SK-N-DZ (cell line): ENCODE measurements at regions not wholly inside any gene's neighbourhood (a gene's known extent, or its start where the extent isn't known, plus 50 kb on each side); places are given as distances from the start of the nearest gene placed in this dataset.

Experiments
- DNase-seq: peaks from one replicate; pipeline ENCODE4 v3.0.0-alpha.2; 2015; ENCODE audit warnings: low spot score

DNA sequence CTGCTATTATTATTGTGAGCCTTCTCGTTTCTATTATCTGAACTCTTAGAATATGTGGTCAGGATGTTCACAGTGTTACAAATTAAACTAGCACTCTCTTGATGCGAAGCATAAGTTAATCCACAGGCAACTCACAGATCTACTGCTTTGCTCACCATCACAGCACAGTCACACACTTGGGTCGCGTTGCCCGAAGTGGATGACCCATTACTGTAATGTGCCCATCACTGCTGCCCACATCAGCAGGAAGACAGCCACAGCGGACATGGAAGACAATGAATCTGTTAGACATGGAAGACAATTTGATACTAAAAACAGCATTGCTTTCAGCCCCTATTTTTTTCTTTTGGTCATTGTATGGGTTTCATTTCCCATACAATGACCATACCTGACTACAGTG lies 216.4 kb upstream of the B3GAT1 start:
- DNase-seq: no peak

DNA sequence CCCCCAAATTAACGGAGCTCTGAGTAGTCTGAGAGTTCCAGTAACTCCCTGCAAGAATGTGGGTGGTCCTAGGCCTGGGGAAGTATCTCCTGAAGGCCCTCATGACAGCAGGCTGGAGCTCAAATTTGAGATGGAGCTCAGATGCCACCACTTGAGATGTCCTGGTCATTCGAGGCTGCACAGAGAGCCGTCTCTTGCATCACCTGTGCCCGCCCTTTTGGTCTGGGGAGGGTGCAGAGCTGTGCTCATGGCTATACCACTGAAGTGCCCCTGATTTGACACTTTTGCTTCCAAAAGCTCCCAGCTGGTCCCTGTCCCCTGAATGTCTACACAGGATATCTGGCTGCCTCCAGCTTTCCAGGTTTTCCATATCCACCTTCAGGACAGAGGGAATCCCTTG lies 214.0 kb upstream of the B3GAT1 start:
- no peak for DNase-seq

DNA sequence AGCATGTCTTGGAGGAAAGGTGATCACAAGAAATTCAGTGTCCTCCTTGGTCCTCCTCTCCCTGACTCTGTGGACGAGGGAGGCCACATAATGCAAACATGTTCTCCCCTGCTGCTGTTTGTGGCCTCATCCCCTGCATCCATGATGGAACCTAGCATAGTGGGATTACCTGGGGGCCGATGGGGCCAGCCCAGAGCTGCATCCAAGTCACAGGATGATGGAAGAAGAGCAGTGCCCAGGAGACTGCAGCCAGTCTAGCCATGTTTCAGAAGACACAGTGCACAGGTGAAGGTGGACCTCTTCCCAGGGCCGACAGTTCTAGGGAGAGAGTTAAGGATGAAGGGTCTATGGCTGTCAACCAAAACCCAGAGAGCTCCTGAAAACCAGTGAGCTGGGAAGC lies 213.6 kb upstream of the B3GAT1 start:
- no peak for DNase-seq

DNA sequence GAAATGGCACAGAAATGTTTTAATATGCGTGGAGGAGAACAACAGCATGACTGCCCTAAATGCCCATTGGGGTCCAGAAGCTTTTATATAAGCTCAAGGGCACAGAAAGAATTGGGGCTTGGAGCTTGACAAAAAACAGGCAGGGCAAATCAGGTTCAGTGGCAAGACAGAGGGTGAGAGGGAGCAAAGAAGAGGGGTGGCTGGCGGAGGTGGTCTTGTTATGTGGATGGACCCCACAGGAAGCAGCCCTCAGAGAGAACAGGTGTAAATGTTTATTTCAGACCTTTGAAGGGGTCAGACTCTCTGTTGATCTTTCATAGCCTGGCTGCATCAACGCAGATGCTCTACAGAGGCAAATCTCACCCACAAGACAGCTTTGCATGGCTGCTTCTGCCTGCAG lies 213.1 kb upstream of the B3GAT1 start:
- no peak for DNase-seq

DNA sequence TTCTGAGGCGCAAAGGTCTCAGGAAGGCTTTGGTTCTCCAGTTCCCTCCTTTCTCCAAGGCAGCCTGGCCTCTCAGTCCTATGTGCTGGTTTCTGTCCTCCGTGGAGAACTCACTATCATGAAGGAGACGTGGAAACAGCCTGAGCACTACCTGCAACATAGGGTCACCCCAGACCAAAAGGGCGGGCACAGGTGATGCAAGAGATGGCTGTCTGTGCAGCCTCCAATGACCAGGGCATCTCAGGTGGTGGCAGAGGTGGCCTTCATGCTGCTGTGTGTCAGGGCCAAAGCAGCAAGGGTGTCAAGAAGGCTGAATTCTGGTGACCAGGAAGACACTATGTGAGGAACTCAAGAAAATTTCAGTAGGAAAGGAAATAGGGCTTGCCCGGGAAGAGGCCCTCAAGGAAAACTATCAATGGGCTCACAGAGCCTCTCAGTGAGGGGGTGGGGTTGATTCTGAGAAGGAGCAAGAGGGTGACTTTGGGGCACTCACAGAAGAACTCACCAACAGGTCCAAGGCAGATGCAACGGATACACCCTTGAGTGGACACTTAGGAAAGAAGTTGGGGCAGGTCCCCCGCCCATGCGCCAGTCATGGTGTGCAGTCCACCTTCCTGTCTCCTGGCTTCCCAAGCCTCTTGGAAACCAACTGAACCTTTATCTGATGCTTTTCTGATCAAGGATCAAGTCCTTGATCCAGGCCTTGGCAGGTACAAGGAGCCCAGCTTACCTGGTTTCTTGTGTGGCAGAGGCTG lies 212.3 kb upstream of the B3GAT1 start:
- DNase-seq: no peak

DNA sequence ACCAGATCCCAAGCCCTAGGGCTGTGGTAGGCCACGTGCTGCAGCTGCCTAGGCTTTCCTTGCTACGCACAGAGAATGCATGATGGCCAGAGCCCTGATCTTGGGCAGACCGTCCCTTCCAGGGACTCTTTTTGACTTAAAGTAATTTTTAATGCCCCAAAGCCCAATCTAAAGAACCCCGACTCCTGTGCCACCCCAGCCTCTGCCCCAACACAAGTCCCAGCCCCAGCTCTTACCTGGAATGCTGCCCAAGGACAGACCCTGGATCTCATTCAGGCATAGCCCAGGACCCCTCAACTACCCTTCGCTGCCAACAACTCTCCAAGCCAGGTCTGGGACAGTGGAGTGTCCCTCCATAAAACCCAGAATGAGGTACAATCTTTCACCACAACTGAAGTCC lies 211.7 kb upstream of the B3GAT1 start:
- DNase-seq: no peak

DNA sequence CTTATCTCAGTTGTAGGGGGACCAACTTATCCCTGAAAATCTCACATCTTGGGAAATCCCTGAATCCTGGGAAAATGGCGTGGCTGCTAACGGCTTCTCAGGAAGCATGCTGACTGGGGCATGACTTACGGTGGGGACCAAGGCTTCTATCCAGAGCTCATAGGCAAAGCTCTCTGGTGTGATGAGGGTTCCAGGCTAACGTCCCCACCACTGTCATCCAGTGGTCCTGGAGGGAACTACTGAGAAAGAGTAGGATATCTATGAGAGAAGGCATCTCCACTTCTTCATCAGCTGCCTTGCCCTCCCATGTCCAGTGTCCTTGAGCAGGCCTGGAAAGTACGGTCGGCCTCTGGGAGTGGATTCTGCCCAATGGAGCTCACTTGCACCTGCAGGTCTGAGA lies 210.4 kb upstream of the B3GAT1 start:
- no peak for DNase-seq

DNA sequence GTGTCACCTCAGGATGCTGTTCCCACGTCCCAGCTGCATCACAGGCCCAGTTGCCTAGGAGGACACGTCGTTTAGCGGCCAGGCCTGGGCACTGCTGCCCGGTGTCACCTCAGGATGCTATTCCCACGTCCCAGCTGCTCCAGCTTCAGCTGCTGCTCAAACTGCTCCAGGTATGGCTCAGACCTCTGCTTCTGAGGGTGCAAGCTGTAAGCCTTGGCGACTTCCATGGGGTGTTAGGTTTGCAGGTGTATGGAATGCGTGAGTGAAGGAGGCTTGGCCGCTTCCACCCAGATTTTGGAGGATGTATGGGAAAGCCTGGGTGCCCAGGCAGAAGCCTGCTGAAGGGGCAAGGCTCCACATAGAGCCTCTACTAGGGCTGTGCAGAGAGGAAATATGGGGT lies 205.3 kb upstream of the B3GAT1 start:
- DNase-seq: no peak

DNA sequence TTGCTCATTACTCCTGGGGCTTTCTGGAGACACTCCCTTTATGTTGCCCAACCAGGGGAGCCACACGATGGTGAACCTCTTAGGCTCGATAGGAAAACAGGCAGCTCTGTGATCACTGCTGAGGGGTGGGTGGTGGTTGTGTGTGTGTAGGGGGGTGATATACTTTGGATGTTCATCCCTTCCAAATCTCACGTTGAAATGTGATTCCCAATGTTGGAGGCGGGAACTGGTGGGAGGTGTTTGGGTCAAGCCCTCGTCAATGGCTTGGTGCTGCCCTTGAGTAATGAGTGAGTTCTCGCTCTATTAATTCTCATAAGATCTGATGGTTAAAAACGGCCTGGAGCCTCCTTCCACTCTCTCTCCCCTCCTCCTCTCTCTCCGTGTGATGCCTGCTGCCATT lies 204.0 kb upstream of the B3GAT1 start:
- no peak for DNase-seq

DNA sequence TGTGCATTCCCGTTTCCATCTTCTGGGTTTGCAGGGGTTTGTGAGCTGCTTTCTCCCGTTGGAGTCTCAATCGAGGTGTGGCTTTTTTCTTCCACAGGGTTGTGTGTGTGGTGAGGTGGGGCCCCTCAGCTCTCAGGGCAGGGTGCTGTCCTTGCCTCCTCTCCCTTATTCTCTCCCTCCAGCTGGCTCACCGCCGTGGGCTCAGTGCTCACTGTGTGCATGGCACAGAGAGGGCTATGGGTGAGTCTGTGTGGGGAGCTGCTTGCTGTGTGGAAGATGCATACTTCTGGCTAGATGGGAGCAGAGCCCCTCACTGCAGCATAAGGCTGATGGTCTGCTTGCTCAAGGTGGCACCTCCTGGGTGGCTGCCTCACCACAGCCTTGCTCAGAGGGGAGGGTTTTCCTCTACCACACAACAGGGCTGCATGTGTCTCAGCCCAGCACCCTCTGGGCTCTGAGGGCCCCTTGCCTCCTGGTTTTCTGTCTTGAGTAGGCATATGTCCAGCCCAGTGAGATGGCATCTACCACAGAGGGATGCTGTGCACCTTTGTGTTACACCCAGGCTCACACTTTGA lies 203.1 kb upstream of the B3GAT1 start:
- DNase-seq: no peak

DNA sequence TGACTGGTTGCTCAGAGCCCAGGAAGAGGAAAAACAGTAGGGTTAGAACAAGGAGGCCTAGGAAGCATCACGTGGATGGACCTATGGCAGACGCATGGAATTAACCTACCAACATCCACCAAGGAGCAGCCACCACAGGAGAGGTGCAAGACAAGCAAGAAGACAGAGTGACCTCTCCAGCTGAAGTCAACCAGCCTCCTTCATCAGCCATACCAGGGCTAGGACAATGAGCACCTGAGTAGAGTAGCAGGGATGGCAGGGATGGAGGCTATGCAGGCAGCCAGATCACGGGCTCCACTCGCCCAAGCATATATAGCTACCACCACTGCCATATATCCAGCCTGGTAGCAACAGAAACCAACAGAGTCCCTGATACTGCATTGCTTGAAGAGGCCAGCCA lies 202.1 kb upstream of the B3GAT1 start:
- DNase-seq: no peak

DNA sequence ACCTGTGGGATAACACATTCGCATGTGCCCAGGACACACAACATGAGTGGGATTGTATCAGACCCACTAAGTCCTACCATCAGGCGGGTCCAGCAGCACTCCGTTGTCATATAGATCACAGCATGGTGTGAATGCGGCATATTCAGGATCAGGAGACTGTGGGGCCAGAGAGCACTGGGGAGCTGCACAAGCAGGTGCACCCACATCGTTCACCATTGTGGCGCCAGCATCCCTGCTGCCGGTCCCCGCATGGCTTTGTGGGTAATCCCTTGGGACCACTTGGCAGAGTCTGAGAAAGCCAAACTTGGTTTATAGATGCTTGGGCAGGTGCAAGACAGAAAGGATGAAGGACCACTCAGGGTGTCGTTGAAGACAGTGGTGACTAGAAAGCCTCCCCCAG lies 201.6 kb upstream of the B3GAT1 start:
- no peak for DNase-seq

DNA sequence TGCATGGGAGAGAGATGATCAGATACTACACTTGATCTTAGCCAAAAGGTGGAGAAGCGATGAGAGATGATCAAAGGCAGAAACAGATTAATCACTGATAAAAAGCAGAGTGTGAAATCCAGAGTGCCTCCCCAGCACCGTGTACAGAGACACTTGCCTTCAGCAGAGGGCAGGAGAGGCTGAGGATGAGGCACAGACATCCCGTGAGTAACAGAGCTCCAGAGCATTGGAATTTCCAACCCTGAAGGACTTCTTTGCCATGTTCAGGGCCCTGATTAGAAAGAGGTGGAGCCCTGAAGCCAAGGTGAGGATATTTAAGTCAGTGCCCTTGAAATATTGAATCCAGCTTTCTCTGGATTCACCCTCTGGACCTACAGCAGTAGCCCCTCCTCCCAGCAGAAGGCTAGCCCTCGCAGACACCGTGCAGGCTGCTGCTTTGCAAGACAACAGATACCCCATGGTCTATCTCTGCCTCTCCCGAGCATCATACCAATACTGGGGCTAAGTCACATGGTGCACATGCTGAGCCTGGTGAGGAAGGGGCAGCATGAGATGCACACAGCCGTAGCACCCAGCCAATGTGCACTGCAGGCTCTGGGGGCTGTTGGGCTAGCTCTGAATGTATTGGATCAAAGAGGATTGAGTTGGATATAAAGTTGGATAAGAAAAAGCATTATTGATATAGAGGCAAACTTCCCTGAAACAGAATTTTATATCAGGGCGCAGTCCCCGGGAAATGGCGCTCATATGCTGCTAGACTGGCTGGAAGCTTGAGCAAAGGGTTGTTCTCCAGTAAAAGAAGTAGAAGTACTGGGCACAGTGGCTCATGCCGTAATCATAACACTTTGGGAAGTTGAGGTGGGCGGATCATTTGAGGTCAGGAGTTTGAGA lies 200.3 kb upstream of the B3GAT1 start:
- DNase-seq: no peak

DNA sequence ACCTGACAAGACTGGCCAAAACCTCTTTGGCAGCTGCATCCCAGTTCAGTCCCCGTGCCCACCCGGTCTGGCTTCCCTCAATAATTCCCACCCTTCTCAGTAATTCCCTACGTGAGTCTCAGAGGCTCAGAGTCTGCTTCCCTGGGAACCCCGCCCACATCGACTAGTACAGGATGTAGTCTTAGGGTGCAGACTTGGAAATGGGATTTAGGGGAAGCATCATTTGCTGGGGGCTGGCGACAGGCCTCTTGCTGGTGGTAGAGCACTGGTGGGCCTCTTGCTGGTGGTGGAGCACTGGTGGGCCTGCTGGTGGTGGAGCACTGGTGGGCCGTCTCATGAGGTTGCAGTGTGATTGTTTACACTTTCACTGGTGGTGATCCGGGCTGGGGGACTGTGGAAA lies 199.5 kb upstream of the B3GAT1 start:
- DNase-seq: no peak

DNA sequence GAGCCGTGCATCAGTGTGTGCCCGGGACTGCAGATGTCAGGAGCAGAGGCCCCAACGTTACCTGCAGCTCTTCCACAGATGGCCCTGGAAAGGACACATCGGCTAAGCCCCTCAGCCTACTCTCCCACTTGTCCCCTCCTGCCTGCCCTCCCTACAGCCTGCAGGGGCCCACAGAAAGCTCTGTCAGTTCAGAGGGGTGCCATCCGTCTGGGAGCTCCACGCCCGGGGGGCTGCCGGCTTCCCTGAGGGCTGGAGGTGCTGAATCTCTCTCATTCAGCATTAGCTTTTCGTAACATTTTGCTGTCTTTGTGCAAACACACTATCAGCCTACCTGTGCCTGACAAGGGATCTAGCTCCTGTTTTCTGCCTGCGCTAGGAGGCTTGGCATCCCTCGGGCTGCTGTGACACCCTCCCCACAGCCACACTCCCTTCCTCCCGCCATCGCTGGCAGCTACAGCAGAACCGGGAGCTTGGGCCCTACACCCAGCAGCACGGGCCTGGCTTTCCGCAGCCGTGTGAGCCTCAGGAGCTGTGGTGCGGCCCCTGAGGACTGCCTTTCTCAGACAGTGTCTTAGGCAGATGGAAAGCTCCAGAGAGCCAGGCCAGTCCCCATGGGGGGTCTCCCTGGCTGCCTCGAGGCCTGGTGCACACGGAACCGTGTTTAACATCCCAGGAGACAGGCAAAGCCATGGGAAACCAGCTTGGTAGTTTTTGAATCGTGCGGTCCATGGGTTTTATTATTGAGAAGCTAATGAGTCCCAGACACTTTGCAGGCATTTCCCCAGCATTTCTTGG lies 198.3 kb upstream of the B3GAT1 start:
- DNase-seq: no peak

DNA sequence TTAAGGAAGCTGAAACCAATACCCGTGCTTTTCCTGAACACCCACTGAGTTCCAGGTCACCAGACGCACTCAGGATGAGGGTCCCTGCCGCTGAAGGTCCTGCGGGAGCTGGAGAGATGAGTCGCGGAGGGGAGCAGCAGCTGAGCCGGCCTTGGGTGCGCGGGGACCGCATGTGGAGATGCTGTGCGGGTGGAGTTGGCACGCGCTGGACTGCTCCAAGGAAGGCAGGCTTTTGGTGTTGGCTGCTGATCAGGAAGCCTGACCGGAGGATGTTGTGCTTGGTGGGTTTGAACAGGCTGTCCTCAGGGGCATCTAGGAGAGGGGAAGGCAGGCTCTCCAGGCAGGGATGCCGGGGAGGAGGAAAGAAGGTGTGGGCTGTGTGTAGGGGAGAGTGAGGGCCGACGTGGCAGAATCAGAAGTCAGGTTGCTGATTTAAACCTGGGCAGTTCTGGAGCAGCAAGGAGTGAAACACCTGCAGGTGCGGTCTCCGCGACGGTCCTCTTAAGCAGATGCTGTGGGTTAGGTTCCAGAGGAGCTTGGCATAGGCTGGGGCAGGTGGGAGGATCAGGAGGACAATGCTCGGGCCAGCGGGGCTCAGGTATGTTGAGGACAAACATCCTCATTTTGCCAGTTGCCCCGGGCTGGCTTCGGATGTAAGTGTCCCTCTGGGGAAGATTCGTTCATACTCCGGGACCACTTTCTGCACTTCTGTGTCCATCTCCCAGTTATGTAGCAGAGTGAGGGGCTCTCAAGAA lies 197.5 kb upstream of the B3GAT1 start:
- DNase-seq: no peak

DNA sequence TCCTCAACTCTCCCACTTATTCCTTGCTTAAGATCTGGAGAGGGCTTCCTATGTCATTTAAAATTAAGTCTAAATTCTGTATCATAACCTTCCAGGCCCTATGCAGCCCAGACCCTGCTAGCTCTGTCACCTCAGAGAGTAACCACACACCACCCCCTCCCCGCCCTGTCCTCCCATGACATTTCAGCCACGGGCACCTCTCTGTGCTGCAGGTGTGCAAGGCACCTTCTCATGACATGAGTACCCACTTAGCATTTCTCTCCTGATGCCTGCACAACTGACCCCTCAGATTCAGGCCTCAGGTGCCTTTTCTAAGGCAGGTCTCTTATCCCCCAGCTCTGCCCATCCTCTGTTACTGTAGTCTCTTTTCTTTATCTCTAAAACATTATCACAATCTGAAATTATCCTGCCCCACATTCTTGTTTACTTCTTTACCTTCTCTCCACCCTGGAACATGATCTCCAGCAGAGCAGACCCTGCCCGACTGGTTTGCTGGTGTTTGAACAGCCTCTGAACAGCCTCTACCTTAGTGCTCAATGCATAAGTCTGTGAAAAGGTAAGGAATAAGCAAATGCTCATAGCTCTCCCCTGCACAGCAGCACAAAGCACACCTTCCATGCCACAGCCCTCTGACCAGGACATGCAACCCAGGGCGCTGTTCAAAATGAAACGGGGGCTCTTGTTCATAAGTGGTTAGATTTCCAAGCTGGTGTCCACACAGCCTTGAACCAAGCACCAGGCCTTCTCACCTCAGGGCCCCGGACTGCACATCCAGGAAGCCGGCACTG lies 196.1 kb upstream of the B3GAT1 start:
- no peak for DNase-seq

DNA sequence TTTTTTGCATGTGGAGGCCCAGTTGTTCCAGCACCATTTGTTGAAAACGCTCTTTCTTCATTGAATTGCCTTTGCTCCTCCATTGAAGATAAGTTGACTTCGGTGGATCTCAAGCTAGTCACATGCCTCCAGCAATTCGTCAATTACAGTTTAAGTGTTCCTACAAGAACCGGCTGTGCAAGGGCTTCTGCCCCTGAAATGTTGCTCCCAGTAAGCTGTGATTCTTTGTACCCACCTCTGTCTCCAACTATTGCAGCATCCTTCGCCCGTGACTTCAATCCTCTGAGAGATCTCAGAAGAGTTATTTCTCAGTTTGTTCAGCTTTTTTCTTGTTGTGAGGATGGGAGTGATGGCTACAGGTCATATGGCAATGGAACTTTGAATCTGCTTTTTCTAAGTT lies 194.2 kb upstream of the B3GAT1 start:
- DNase-seq: no peak

DNA sequence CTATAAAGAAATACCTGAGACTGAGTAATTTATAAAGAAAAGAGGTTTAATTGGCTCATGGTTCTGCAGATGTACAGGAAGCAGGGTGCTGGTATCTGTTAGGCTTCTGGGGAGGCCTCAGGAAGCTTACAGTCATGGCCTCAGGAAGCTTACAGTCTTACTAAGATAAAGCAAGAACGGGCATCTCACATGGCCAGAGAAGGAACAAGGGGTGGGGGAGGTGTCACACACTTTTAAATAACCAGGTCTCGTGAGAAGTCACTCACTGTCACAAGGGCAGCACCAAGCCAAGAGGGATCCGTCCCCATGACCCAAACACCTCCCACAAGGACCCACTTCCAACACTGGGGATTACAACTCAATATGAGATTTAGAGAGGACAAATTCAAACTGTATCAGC lies 192.8 kb upstream of the B3GAT1 start:
- DNase-seq: no peak

DNA sequence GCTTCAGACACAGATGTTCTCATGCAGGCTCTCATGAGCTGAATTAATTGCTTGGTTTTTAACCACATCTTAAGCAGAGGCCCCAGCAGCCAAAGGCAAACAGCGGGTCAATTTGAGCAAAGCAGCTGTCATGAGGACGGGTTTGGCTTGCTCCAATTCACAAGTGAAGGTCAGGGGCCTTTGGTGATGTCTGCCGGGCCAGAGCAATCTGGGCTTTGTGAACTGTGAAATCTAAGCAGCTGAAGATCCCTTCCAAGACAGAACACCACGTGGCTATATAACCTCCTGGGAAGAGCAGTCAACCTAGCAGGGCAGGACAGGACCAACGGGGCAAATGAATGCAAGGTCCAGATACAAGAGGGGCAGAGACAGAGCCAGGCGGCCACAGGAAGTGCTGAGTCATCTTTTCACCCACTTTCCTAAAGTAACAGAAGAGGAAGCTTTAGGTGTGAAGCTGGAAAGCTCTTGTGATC lies 187.3 kb upstream of the B3GAT1 start:
- DNase-seq: no peak
